Esophagus squamous epithelium (tissue), 4 donors: ENCODE measurements at regions not wholly inside any gene's neighbourhood (a gene's known extent, or its start where the extent isn't known, plus 50 kb on each side); places are given as distances from the start of the nearest gene placed in this dataset.

Source experiments
- POLR2A ChIP-seq, 4 donors: fragments of 450-650 bp; IDR thresholded peaks; one replicate each; pipeline ENCODE4 v1.6.1; 2017; ENCODE audit warnings: antibody characterized with exemption in 4 of 4, mild to moderate bottlenecking in 4 of 4, moderate library complexity in 3 of 4
- TF ChIP-seq, protein P1 (sequence below), 6 experiments: fragments of 450-650 bp in 4 of 6; fragments of 200-600 bp in 2 of 6; sonication (generic) in 2 of 6; IDR thresholded peaks; one replicate each; pipeline ENCODE4 v1.5.1; 2016 to 2019; ENCODE audit warnings: antibody characterized with exemption in 6 of 6, mild to moderate bottlenecking in 4 of 6, moderate library complexity in 4 of 6

DNA sequence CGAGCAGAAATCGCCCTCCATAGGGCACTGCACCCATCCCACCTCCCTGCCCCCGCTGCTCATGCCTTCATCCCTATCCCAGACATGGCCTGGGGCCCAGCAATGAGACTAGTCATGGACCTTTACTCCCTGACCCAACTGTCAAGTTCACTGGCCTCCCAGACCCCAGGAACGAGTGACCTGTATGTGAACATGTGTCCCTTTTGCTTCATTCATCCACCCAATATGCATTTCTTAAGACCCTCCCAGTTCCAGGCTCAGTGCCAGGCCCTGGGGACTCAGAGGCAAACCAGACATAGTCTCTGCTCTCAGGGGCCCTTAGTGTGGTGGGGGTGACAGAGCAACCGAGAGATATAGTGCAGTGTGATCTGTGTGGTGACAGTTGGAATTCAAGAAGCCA lies 67.0 kb downstream of the EFNB1 start:
- TF ChIP-seq, protein P1, sequence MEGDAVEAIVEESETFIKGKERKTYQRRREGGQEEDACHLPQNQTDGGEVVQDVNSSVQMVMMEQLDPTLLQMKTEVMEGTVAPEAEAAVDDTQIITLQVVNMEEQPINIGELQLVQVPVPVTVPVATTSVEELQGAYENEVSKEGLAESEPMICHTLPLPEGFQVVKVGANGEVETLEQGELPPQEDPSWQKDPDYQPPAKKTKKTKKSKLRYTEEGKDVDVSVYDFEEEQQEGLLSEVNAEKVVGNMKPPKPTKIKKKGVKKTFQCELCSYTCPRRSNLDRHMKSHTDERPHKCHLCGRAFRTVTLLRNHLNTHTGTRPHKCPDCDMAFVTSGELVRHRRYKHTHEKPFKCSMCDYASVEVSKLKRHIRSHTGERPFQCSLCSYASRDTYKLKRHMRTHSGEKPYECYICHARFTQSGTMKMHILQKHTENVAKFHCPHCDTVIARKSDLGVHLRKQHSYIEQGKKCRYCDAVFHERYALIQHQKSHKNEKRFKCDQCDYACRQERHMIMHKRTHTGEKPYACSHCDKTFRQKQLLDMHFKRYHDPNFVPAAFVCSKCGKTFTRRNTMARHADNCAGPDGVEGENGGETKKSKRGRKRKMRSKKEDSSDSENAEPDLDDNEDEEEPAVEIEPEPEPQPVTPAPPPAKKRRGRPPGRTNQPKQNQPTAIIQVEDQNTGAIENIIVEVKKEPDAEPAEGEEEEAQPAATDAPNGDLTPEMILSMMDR (IDR thresholded peaks at IDR 0.05), result no peak
- TF ChIP-seq POLR2A (IDR thresholded peaks at IDR 0.05), result no peak
